SU-DHL-6 (cell line): ENCODE measurements at regions not wholly inside any gene's neighbourhood (a gene's known extent, or its start where the extent isn't known, plus 50 kb on each side); places are given as distances from the start of the nearest gene placed in this dataset.

ENCODE experiments used
- EZH2phosphoT487 ChIP-seq: fragments of 200-600 bp; sonication (generic), shearing (Covaris generic); conservative IDR thresholded peaks from 2 replicates; pipeline ENCODE4 v1.6.1; 2018; ENCODE audit warnings: mild to moderate bottlenecking, antibody characterized with exemption, low read length, moderate library complexity, mixed read lengths
- TF ChIP-seq, protein P1 (sequence below): fragments of 200-600 bp; sonication (generic); IDR thresholded peaks from one replicate; pipeline ENCODE4 v1.5.1; 2017; ENCODE audit warnings: antibody characterized with exemption, mild to moderate bottlenecking, low read length, moderate library complexity; ENCODE audit not compliant: insufficient read depth, poor library complexity, severe bottlenecking

GRCh38 chr13:99075268-99076191 is 97.7 kb upstream of the DOCK9 start:
- TF ChIP-seq, protein P1, sequence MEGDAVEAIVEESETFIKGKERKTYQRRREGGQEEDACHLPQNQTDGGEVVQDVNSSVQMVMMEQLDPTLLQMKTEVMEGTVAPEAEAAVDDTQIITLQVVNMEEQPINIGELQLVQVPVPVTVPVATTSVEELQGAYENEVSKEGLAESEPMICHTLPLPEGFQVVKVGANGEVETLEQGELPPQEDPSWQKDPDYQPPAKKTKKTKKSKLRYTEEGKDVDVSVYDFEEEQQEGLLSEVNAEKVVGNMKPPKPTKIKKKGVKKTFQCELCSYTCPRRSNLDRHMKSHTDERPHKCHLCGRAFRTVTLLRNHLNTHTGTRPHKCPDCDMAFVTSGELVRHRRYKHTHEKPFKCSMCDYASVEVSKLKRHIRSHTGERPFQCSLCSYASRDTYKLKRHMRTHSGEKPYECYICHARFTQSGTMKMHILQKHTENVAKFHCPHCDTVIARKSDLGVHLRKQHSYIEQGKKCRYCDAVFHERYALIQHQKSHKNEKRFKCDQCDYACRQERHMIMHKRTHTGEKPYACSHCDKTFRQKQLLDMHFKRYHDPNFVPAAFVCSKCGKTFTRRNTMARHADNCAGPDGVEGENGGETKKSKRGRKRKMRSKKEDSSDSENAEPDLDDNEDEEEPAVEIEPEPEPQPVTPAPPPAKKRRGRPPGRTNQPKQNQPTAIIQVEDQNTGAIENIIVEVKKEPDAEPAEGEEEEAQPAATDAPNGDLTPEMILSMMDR, result no peak
- no peak for TF ChIP-seq EZH2phosphoT487
